GM18511 (cell line): ENCODE measurements at regions not wholly inside any gene's neighbourhood (a gene's known extent, or its start where the extent isn't known, plus 50 kb on each side); places are given as distances from the start of the nearest gene placed in this dataset.
"Not testable (repeated sequence)": the region's sequence is repeated elsewhere in the genome, so short reads cannot be mapped to it uniquely, and the experiment has no call there.

ENCODE experiments used
- ATAC-seq: cut with Tn5 transposase; IDR thresholded peaks from one replicate; pipeline ENCODE4 v1.9.1; 2021; ENCODE audit warnings: mild to moderate bottlenecking, moderate library complexity; ENCODE audit not compliant: unreplicated experiment

DNA sequence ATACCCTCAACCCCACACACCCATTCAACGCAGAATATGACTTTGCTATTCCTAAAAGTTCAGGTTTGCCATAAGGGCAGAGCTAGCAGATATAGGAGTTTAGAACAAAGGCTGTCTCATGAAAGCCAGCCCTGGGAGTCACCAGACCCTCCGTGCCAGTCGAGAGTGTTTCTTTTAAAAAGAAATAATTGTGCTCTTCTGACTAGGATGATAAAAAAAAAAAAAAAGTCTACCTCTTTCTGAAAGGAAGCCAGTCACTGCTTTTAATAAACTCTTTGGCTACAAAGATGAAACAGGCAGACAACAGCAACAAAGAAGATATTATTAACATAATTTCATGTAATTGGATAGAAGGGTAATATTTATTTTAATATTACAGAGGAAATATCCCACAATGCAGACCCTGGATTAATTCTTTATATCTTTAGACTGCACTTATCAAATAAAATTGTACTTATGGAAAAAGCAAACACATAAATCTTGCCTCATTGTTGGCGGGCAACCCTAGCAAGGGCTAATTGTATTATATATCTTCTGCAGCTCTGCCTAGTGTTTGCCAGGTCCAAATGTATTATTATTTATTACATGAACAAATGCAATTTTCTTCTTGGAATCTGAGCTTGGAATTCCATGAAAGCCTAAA is 277.5 kb upstream of the DYNLRB2 start:
- no peak for ATAC-seq

DNA sequence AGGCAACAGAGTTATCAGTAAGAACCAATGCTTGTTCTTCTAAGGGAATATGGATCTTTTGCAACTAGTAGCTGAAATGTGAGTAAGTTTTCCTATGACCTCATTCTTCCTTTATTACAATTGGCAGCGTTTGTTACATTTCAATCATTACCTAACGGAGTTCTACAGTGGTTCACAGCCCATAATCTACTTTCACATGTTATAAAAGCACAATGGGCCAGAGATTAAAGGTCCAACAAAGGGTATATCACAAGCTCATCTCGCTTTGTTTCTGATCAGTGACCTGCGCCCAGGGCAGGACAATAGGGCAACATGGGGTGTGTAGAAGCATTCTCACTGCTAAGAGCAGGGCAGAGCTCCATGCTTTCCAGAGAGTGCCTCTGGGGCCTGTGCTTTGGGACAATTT is 279.9 kb upstream of the DYNLRB2 start:
- ATAC-seq, result no peak

GRCh38 chr16:80259290-80259805 is 281.4 kb upstream of the DYNLRB2 start:
- ATAC-seq, result no peak

- no peak for ATAC-seq
Measured at GRCh38 chr16:80258407-80258806, 282.4 kb upstream of the DYNLRB2 start.

- ATAC-seq, result no peak
Measured at GRCh38 chr16:80254970-80255369, 285.8 kb upstream of the DYNLRB2 start.

- ATAC-seq, result no peak
Measured at GRCh38 chr16:80253741-80254140, 287.1 kb upstream of the DYNLRB2 start.

GRCh38 chr16:80250381-80250780 is 290.4 kb upstream of the DYNLRB2 start:
- ATAC-seq, result no peak

GRCh38 chr16:80243303-80243702 is 297.5 kb upstream of the DYNLRB2 start:
- ATAC-seq, result not testable (repeated sequence)

DNA sequence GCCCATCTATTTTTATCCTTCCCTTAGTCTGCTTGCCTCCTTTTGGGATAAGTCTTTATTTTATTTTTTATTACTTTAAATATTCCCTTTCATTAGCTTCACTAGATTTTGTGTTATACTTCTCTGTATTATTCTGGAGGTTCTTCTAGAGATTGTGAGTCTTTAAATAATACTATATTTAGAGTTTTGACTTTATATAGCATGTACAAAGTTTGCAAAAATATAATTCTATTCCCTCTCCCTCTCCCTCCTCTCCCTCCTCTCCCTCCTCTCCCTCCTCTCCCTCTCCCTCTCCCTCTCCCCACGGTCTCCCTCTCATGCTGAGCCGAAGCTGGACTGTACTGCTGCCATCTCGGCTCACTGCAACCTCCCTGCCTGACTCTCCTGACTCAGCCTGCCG is 298.5 kb upstream of the DYNLRB2 start:
- ATAC-seq, result not testable (repeated sequence)

DNA sequence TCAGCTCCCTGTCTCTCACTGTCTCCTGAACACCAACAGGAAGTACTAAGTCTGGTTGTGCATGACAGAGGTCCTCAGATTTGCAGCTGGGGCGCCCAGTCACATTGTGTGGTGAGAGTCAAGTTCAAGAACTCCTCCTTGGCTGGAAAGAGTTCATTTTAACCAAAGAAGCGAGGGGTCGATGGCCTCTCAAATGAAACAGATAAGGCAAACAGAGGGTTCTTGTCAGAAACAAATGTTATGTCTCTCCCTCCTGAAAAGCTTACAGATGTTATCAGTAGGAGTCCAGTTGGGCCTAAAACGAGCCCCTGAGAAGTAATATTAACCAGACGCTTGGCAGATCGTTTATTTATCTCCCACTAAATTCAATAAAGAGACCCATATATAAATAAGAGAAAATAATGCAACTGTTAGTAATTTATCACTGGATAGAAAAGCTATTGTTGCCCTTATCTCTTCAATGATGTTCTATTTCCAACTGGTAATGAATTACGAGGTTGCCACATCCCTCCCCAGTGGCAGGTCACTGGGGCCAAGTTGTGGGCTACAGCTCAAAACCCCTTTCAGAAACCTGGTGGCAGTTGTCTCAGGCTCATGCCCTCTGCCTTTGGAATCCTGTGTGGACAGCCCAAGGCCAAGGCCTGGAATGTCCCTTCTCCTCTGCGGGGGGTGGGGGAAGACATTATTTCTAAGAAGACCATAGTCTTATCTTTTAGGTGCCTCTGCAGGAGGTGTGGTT is 307.5 kb upstream of the DYNLRB2 start:
- no peak for ATAC-seq

- ATAC-seq, result peak; percentile 83
Measured at GRCh38 chr16:80231888-80232287, 308.9 kb upstream of the DYNLRB2 start.

DNA sequence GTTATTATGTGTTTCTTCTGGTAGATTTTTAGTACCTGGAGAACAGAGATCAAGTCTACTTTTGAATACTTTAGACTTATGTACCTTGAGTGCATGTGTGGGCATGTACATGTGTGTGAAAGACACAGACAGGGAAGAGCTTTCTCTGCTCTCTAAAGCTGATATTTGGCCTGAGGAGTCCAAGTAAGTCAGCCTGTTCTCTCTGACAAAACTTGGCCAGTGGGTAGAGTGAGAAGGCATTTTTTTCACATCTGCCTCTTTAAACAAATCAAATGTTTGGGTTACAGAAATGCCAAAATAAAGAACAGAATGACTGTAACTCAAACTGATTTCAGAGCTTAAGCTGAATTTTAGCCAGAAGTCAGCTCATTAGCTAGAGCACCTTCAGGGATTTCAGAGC is 309.7 kb upstream of the DYNLRB2 start:
- ATAC-seq, result no peak

DNA sequence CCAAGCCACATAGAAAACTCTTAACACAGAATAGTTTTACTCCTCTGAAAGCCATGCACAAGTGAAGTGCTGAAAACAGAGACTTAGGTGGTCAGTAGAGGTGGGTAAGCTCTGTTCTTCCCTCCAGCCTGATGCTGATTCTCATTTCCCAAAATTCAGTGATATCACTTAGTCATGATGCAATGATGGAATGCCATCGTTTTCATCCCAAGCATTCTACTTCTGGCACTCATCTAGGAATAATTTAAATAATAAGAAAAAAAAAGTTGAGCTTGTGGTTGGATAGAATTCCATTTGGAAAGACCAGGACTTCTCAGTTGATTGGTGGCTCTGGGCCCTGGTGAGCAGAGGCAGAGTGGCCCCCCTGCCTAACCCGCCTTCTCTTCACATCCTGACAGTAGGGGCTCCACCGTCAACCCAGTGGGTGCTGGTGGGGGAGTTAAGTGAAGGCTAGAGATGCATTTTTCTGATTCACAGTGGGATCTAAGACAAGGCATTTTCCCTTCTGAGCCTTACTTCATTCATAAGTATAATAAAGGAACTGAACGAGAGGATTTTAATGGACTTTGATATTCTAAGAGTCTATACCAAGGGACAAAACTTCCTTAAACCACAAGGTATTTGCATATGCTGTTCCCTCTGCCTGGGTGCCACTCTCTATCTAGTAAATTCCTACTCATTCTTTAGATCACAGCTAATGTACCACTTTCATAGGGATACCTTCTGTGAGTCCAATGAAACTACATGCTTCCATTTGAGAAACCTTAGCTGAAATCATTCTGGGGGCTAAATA is 310.3 kb upstream of the DYNLRB2 start:
- no peak for ATAC-seq

- ATAC-seq, result no peak
Measured at GRCh38 chr16:80226499-80226898, 314.3 kb upstream of the DYNLRB2 start.

DNA sequence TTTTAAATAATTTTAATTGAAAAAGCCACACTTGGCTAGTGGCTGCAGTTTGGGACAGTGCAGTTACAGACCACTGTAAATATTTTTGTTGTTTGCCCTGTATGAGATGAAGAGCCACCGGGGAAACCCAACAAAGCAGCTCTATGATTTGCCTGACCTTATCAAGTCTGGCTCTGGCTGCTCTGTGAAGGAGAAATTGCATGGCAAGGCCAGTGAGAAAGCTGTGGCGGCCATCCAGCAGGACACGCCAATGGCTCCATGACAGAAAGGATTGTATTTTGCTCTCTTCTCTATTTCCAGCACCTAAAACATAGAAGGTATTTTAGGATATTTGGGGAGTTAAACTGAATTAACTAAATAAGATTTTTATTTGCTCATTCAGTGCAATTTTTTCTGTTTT is 330.0 kb upstream of the DYNLRB2 start:
- ATAC-seq, result no peak

GRCh38 chr16:80208743-80209142 is 332.1 kb upstream of the DYNLRB2 start:
- ATAC-seq, result no peak

DNA sequence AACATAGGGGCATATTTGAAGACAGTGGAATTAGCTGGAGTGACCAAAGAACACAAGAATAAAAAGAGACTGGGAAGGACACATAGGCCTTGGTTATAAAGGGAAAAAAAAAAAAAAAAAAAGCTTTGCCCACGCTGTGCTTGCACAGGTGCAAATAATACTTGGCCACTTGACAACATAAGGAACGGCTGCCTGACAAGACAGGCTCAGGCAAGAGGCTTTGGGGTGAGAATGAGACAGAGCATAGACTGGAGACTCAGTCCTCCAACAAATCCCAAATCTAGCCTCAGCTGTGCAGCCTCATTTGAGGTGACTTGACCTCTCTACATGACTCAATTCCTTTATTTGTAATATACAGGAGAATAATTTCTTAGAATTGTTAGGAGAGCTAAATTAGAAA is 332.8 kb upstream of the DYNLRB2 start:
- ATAC-seq, result no peak

- ATAC-seq, result no peak
Measured at GRCh38 chr16:80203821-80204220, 337.0 kb upstream of the DYNLRB2 start.

DNA sequence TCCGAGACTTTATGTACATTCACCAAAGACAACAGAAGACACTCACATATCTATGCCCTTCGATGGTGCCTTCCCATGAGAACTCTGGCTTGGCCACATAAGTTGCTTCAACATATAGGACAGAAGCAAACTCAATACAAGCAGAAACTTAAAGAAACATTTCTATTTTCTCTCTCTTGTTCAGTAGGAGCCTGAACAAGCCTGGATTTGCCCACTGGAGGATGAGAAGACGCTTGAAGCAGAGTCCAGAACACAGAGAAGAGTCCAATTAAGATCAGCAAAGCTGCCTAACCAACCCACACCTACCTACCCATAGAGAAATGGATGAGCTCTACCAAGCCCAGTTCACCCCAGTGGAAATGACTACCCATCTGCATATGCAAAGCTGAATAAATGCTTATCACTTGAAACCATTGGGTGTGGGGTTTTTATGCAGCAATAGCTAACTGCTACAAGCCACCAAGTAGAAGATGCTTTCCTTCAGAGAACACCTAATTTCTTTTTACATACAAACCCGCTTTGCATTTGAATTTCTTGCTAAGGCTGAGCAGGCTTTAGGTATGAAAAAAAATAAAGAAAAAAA is 337.9 kb upstream of the DYNLRB2 start:
- no peak for ATAC-seq

DNA sequence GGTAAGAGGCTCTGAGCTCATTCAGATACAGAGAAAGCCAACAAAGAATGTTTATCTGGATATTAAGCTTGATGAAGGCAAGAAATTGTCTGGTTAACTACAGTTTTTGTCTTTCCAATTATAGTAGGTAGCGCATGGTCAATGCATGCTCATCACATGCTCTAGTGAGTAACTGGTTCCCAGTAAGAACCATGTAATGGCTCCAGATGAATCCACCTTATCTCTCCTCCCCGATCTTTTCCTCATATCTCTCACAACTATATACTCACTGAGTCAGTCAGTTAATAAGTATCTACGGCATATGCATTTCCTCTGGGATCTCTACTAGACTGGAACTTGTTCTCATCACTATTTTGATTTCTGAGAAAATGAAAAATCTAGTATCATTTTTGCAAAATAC is 340.7 kb upstream of the DYNLRB2 start:
- ATAC-seq, result no peak

- no peak for ATAC-seq
Measured at GRCh38 chr16:80199614-80200013, 341.2 kb upstream of the DYNLRB2 start.
